ENCODE measurements at regions not wholly inside any gene's neighbourhood (a gene's known extent, or its start where the extent isn't known, plus 50 kb on each side); places are given as distances from the start of the nearest gene placed in this dataset.
"Not testable (repeated sequence)": the region's sequence is repeated elsewhere in the genome, so short reads cannot be mapped to it uniquely, and the experiment has no call there.

DNA sequence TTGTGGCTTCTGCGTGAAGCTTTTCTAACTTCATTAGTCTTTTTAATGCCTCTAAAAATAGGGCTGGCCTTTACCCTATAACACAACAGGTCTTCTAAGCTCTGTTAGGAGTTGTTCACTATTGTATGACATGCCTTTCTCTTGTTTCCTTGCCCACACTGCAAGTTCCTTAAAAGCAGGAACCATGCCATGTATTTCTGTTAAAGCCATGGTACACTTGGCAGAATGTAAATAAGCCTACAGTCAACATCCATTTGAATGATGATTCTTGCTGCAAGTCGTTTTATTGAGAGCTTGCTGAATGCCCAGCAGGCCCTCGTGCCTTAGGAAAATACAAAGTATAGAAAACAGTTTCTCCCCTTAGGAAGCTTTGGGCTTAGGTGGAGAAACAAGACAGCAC lies 214.6 kb downstream of the DUSP10 start:
- intact Hi-C loops (cut with micrococcal nuclease): no loop called here
- ATAC-seq: no peak
- CTCF ChIA-PET: no interaction called here

GRCh38 chr1:221527886-221528624 lies 213.8 kb downstream of the DUSP10 start:
- no peaks in the 10 kb centered on the region for H3K27me3 ChIP-seq (ENCODE audit: low read length)
- H3K4me3 ChIP-seq (ENCODE audit: low read length): no peak overlapping the region
- ChIA-PET CTCF (no interaction called here), POLR2A (ENCODE audit: unreplicated experiment) (no interaction called here)
- no TSS peak for BruUV-seq (replicated peaks)
- H3K9me2 ChIP-seq (replicated peaks; ENCODE audit: low read length): no peaks in the 10 kb centered on the region
- H4K20me1 ChIP-seq (ENCODE audit: low read length): no peaks in the 10 kb centered on the region
- ATAC-seq (no peak), DNase-seq (no peak)
- no peak overlapping the region for H2AFZ ChIP-seq (ENCODE audit: low read length)
- H3K9ac ChIP-seq (ENCODE audit: low read length): no peak overlapping the region
- H3K79me2 ChIP-seq (ENCODE audit: low read length): no peaks in the 10 kb centered on the region
- H3K4me1 ChIP-seq (ENCODE audit: insufficient read depth, low read length): no peaks in the 10 kb centered on the region
- no peaks in the 10 kb centered on the region for H3F3A ChIP-seq (ENCODE audit: low read length, unreplicated experiment)
- H3K9me3 ChIP-seq (ENCODE audit: low read length): no peaks in the 10 kb centered on the region
- H3K27ac ChIP-seq (ENCODE audit: low read length): no peak overlapping the region
- TF ChIP-seq, protein P1, sequence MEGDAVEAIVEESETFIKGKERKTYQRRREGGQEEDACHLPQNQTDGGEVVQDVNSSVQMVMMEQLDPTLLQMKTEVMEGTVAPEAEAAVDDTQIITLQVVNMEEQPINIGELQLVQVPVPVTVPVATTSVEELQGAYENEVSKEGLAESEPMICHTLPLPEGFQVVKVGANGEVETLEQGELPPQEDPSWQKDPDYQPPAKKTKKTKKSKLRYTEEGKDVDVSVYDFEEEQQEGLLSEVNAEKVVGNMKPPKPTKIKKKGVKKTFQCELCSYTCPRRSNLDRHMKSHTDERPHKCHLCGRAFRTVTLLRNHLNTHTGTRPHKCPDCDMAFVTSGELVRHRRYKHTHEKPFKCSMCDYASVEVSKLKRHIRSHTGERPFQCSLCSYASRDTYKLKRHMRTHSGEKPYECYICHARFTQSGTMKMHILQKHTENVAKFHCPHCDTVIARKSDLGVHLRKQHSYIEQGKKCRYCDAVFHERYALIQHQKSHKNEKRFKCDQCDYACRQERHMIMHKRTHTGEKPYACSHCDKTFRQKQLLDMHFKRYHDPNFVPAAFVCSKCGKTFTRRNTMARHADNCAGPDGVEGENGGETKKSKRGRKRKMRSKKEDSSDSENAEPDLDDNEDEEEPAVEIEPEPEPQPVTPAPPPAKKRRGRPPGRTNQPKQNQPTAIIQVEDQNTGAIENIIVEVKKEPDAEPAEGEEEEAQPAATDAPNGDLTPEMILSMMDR (conservative IDR thresholded peaks at IDR 0.05; ENCODE audit: low read depth, low read length): no peak
- TF ChIP-seq EZH2 (IDR thresholded peaks at IDR 0.05; ENCODE audit: low read length, unreplicated experiment): no peak
- TF ChIP-seq EZH2phosphoT487 (IDR thresholded peaks at IDR 0.05; ENCODE audit: borderline replicate concordance, low read length): no peak
- H3K36me3 ChIP-seq (ENCODE audit: low read depth, low read length): no peaks in the 10 kb centered on the region
- H3K4me2 ChIP-seq (ENCODE audit: low read length): no peak overlapping the region
- intact Hi-C loops (cut with micrococcal nuclease): no loop called here

More for the DNA sequence above, 214.6 kb downstream of the DUSP10 start:
- Histone ChIP-seq H3K4me1 (ENCODE audit: insufficient read depth, low read length) (no peaks in the 10 kb centered on the region), H3K4me3 (ENCODE audit: low read length) (no peak overlapping the region), H3K79me2 (ENCODE audit: low read length) (no peaks in the 10 kb centered on the region), H4K20me1 (ENCODE audit: low read length) (no peaks in the 10 kb centered on the region), H3K9me2 (replicated peaks; ENCODE audit: low read length) (no peaks in the 10 kb centered on the region), H3K27me3 (ENCODE audit: low read length) (no peaks in the 10 kb centered on the region), H2AFZ (ENCODE audit: low read length) (no peak overlapping the region), H3K27ac (ENCODE audit: low read length) (no peak overlapping the region), H3K4me2 (ENCODE audit: low read length) (no peak overlapping the region), H3K9me3 (ENCODE audit: low read length) (no peaks in the 10 kb centered on the region), H3K36me3 (ENCODE audit: low read depth, low read length) (no peaks in the 10 kb centered on the region), H3K9ac (ENCODE audit: low read length) (no peak overlapping the region), H3F3A (ENCODE audit: low read length, unreplicated experiment) (no peaks in the 10 kb centered on the region)
- DNase-seq: no peak
- BruUV-seq (replicated peaks): no TSS peak
- POLR2A ChIA-PET (ENCODE audit: unreplicated experiment): interaction anchor here (0.7 kb wide), 1 partner anchor 275 kb away, joined by 3 read pairs; no protein-coding TSS in a partner anchor
- TF ChIP-seq EZH2 (IDR thresholded peaks at IDR 0.05; ENCODE audit: low read length, unreplicated experiment): no peak
- TF ChIP-seq EZH2phosphoT487 (IDR thresholded peaks at IDR 0.05; ENCODE audit: borderline replicate concordance, low read length): no peak
- TF ChIP-seq, protein P1 (conservative IDR thresholded peaks at IDR 0.05; ENCODE audit: low read depth, low read length): no peak

DNA sequence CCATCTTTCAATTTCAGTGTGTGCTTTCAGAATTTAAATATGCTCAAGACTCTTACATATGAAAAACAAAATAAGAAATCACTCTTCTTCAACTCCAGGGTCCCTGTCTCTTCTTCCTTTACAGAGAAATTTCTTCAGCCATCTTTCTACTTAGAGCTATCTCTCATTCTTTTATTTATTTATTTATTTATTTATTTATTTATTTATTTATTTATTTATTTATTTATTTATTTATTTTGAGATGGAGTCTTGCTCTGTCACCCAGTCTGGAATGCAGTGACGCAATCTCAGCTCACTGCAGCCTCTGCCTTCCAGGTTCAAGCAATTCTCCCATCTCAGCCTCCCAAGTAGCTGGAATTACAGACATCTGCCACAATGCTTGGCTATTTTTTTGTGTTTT lies 211.7 kb downstream of the DUSP10 start:
- H3F3A ChIP-seq (ENCODE audit: low read length, unreplicated experiment); intact Hi-C loops (cut with micrococcal nuclease); H3K36me3 ChIP-seq (ENCODE audit: low read depth, low read length); H3K27ac ChIP-seq (ENCODE audit: low read length); H3K9me2 ChIP-seq (replicated peaks; ENCODE audit: low read length); H3K4me2 ChIP-seq (ENCODE audit: low read length); DNase-seq; H3K27me3 ChIP-seq (ENCODE audit: low read length); H3K9ac ChIP-seq (ENCODE audit: low read length); H3K79me2 ChIP-seq (ENCODE audit: low read length); ATAC-seq; H2AFZ ChIP-seq (ENCODE audit: low read length); H3K4me1 ChIP-seq (ENCODE audit: insufficient read depth, low read length); H4K20me1 ChIP-seq (ENCODE audit: low read length); CTCF ChIA-PET; BruUV-seq (replicated peaks); H3K4me3 ChIP-seq (ENCODE audit: low read length); H3K9me3 ChIP-seq (ENCODE audit: low read length): not testable (repeated sequence)
- POLR2A ChIA-PET (ENCODE audit: unreplicated experiment): interaction anchor here (0.7 kb wide), 1 partner anchor 99 kb away, joined by 3 read pairs; no protein-coding TSS in a partner anchor

All from PC-3 (cell line).